ENCODE measurements at regions not wholly inside any gene's neighbourhood (a gene's known extent, or its start where the extent isn't known, plus 50 kb on each side); places are given as distances from the start of the nearest gene placed in this dataset.

- no peaks in the 10 kb centered on the region for H4K20me1 ChIP-seq (ENCODE audit: insufficient read depth, low read length)
- H3K36me3 ChIP-seq (replicated peaks in 1 of 2; ENCODE audit: control insufficient read depth in 1 of 2, insufficient read depth in 2 of 2, low read length in 2 of 2) = no peaks in the 10 kb centered on the region
- DNase-seq = no peak
- peaks cover 0 to 4% (median 0%) of the 10 kb centered on the region in 3 donors for H3K27me3 Mint-ChIP-seq (ENCODE audit: low read depth in 3 of 3)
- no peak overlapping the region for H3K9ac ChIP-seq (ENCODE audit: insufficient read depth, low read length, poor library complexity, severe bottlenecking)
- H3K4me2 ChIP-seq (replicated peaks; ENCODE audit: extremely low read depth, low read length, poor library complexity, severe bottlenecking) = no peak overlapping the region
- H3K4me3 ChIP-seq (replicated peaks in 1 of 3; ENCODE audit: low read depth in 2 of 3, low read length in 3 of 3) = no peak overlapping the region
- H3K9me3 ChIP-seq (replicated peaks in 1 of 2; ENCODE audit: control insufficient read depth in 1 of 2, insufficient read depth in 1 of 2, low read length in 2 of 2) = no peaks in the 10 kb centered on the region
- no peak overlapping the region for H3K4me3 Mint-ChIP-seq
- TF ChIP-seq CTCF (IDR thresholded peaks at IDR 0.05) = no peak
- H3K4me1 Mint-ChIP-seq = no peaks in the 10 kb centered on the region
- no peak overlapping the region for H3K27ac ChIP-seq (ENCODE audit: low read depth in 1 of 2, low read length in 2 of 2)
- H3K79me2 ChIP-seq (ENCODE audit: insufficient read depth, low read length) = no peaks in the 10 kb centered on the region
- no peaks in the 10 kb centered on the region for H3K36me3 Mint-ChIP-seq
- no CpG with 5 or more reads among the region's 2 CpGs for WGBS (ENCODE audit: insufficient coverage)
- no peaks in the 10 kb centered on the region for H3K9me3 Mint-ChIP-seq
- no peak overlapping the region for H2AFZ ChIP-seq (ENCODE audit: insufficient read depth, low read depth, low read length, poor library complexity, severe bottlenecking)
- intact Hi-C loops (cut with micrococcal nuclease) = no loop called here
- H3K27me3 ChIP-seq (ENCODE audit: control insufficient read depth in 2 of 2, insufficient read depth in 2 of 2, low read length in 2 of 2) = no peaks in the 10 kb centered on the region
- H3K27ac Mint-ChIP-seq = no peak overlapping the region
- H3K4me1 ChIP-seq (ENCODE audit: control insufficient read depth in 1 of 2, insufficient read depth in 2 of 2, low read length in 2 of 2) = no peaks in the 10 kb centered on the region
Measured at GRCh38 chrX:36573720-36574119, 434.4 kb upstream of the FAM47C start.

- Histone ChIP-seq H3K27ac (ENCODE audit: low read depth in 1 of 2, low read length in 2 of 2) (no peak overlapping the region), H3K27me3 (ENCODE audit: control insufficient read depth in 2 of 2, insufficient read depth in 2 of 2, low read length in 2 of 2) (no peaks in the 10 kb centered on the region), H3K4me1 (ENCODE audit: control insufficient read depth in 1 of 2, insufficient read depth in 2 of 2, low read length in 2 of 2) (no peaks in the 10 kb centered on the region), H3K9me3 (replicated peaks in 1 of 2; ENCODE audit: control insufficient read depth in 1 of 2, insufficient read depth in 1 of 2, low read length in 2 of 2) (no peaks in the 10 kb centered on the region), H3K36me3 (replicated peaks in 1 of 2; ENCODE audit: control insufficient read depth in 1 of 2, insufficient read depth in 2 of 2, low read length in 2 of 2) (no peaks in the 10 kb centered on the region), H4K20me1 (ENCODE audit: insufficient read depth, low read length) (no peaks in the 10 kb centered on the region), H3K9ac (ENCODE audit: insufficient read depth, low read length, poor library complexity, severe bottlenecking) (no peak overlapping the region), H3K4me3 (replicated peaks in 1 of 3; ENCODE audit: low read depth in 2 of 3, low read length in 3 of 3) (no peak overlapping the region), H3K4me2 (replicated peaks; ENCODE audit: extremely low read depth, low read length, poor library complexity, severe bottlenecking) (no peak overlapping the region), H3K79me2 (ENCODE audit: insufficient read depth, low read length) (no peaks in the 10 kb centered on the region), H2AFZ (ENCODE audit: insufficient read depth, low read depth, low read length, poor library complexity, severe bottlenecking) (no peak overlapping the region)
- no peak for DNase-seq
- Mint-ChIP-seq H3K36me3 (no peaks in the 10 kb centered on the region), H3K9me3 (peaks cover 0 to 3% (median 0%) of the 10 kb centered on the region in 7 donors), H3K4me1 (no peaks in the 10 kb centered on the region), H3K27ac (no peak overlapping the region), H3K27me3 (ENCODE audit: low read depth in 3 of 3) (peaks cover 0 to 4% (median 0%) of the 10 kb centered on the region in 3 donors), H3K4me3 (no peak overlapping the region)
- TF ChIP-seq CTCF (IDR thresholded peaks at IDR 0.05) = no peak
- no CpG with 5 or more reads among the region's 3 CpGs for WGBS (ENCODE audit: insufficient coverage)
- intact Hi-C loops (cut with micrococcal nuclease) = no loop called here
Measured at GRCh38 chrX:36575670-36576069, 432.5 kb upstream of the FAM47C start.

Data from CD14-positive monocyte (primary cell).